ENCODE measurements at regions not wholly inside any gene's neighbourhood (a gene's known extent, or its start where the extent isn't known, plus 50 kb on each side); places are given as distances from the start of the nearest gene placed in this dataset.

DNA sequence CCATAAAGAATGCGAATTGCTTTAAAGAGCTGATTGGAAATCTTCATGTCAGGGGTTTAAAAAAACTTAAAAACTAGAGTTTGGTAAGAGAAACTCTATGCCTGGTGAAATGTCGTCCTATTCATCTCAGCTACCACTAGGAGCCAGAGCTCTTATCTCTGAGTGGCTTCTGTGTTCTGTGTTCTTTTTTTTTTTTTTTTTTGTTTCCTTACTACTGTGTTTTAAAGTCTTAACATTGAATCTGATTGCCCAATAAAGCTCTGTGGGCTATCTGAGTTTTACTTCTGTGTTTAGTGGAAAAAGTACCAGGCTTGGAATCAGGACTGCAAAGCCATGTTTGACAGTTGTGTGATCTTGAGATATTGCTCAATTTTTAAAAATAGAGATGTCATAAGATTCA lies 494.8 kb downstream of the RIT2 start:
- DNase-seq (ENCODE audit: low read depth, low spot score), result no peak

GRCh38 chr18:42623935-42624334 lies 491.6 kb downstream of the RIT2 start:
- DNase-seq (ENCODE audit: low read depth, low spot score), result no peak

GRCh38 chr18:42632801-42633200 lies 482.7 kb downstream of the RIT2 start:
- DNase-seq (ENCODE audit: low read depth, low spot score), result no peak

- DNase-seq (ENCODE audit: low read depth, low spot score), result no peak
Observed at GRCh38 chr18:42635378-42636048, 480.0 kb downstream of the RIT2 start.

DNA sequence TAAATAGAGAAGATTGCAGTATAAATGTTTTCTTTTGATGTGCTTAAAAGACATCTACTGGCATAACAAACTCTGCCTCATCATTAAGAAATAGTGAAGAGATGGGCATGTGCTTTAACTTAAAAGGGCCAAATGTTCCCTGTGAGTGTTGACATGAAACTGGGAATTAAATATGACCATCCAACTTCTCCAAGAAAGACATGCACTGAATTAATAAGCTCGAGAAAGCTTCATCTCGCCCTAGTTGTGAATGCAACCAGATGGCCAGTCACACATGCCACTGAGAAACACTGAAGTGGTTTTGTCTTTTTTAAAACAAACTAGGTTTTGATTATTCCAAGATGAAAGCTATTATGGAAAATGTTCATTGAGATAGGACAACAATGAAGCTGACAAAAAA lies 479.2 kb downstream of the RIT2 start:
- no peak for DNase-seq (ENCODE audit: low read depth, low spot score)

DNA sequence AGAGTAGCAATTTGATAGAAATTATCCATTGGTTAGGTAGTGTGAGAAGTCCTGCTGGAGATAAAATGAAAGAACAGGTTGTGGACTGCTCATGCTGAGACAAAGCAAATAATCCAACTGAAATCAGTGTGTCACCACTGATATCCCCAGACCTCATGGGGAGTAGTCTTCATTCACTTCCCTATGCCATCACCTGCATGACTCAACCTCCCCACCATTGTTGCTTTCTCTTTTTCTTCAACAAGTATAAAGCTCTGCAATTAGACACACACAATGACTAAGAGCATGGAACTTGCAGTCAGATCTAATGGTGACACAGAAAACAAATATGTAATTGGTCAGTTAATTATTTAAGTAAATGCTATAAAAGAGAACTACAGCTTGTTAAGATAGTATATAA lies 475.3 kb downstream of the RIT2 start:
- DNase-seq (ENCODE audit: low read depth, low spot score), result no peak

DNA sequence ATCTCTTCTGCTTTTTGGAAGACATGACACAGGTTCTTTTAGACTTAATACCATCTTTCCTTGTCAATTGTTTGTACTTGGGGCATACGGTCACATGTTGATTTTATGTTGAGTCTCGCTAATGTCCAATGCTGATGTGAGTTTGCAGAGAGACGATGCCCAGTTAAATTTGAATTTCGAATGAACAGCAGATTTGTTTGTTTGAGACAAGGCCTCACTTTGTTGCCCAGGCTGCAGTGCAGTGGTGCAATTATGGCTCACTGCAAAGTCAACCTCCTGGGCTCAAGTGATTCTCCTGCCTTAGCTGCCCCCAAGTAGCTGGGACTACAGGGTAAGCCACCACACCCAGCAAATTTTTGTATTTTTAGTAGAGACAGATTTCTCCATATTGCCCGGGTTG lies 473.5 kb downstream of the RIT2 start:
- DNase-seq (ENCODE audit: low read depth, low spot score), result no peak

DNA sequence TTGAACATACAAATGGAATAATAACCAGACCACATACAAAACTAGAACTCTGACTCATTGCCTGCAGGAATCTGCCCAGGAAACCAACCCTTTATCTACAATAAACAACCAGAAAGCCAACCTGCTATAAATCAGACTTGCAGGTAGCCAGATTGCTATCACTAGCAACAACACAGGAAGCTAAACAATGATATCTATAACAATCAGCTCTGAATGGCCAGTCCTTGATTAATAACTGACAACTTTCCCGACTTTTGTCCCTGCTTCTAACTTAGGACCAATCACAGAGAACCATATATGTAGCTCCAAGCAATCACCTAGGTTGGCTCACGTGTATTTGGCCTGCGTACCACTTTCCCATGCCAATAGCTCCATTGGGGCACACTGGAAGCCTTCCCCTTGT lies 470.8 kb downstream of the RIT2 start:
- DNase-seq (ENCODE audit: low read depth, low spot score), result no peak

GRCh38 chr18:42649331-42650035 lies 466.0 kb downstream of the RIT2 start:
- DNase-seq (ENCODE audit: low read depth, low spot score), result no peak

DNA sequence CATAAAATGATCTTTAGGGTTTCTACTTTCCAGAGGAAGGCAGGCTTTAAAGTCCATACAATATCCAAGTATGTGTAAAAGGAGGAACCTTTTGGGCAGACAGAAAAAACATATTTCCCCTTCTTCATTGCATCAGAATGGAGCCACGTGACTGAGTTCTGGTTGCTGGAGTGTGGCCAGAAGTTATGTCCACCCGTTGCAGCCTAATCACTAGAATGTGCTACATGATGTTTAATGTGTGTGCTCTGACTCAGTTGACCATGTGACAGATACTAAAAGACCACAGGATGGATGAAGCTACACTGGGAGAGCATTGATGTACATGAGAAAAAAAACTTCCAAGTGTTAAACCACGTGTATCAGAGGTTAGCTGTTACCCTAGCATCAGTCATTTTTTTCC lies 460.9 kb downstream of the RIT2 start:
- no peak for DNase-seq (ENCODE audit: low read depth, low spot score)

- DNase-seq (ENCODE audit: low read depth, low spot score), result no peak
Observed at GRCh38 chr18:42657551-42657950, 457.9 kb downstream of the RIT2 start.

DNA sequence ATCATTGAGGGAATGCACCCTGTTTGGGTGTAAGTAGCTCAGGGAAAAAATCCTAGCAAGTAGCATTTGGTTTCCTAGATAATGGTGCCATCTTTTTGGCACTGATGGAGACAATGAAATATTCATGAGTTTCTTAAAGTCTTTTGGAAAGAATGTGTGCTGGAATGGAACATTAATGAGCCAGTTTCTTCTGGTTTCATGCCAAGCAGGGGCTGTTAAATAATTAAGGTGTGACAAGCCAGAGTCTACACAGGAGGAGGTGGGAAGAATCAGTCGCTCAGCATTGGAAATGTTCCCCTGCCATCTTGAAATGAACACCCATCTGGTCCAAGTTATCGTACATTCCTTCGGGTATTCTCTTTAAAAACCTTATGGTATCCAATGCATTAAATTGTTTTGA lies 457.3 kb downstream of the RIT2 start:
- DNase-seq (ENCODE audit: low read depth, low spot score), result no peak

DNA sequence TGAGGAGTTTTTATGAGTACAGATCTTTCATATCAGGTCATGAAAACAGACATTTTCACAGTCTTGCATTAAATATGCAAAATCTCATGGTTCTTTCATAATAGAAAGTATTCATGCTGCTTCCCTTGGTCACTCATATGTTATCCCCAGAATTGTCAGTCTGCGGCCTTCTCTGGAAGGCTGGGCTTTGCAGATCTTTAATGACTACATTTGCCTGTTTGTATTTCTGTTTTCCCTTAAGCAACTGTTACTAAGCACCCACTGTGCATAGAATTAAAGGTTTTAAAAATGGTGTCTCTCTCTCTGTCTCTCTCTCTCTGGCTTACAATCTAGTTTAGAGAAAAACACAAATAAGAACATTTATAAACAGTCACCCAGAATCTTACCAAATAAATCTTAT lies 456.3 kb downstream of the RIT2 start:
- DNase-seq (ENCODE audit: low read depth, low spot score), result no peak

DNA sequence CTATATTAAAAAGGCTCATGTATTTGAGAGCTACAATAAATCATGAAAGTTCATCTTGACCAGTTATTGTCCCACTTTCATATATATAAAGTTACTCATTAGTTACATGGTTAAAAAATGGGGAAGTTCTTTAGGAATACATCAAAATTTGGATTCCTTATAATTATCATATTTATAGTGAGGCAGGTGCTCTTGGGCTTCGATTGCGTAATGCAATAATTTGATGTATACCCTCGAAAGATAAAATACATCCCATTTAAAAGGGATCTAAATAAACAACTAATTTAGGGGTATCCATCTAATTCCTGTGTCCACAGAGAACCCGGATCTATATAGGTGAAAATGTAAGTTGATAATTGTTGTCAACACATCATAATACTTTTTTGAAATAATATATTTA lies 444.6 kb downstream of the RIT2 start:
- no peak for DNase-seq (ENCODE audit: low read depth, low spot score)

GRCh38 chr18:42675810-42676209 lies 439.7 kb downstream of the RIT2 start:
- DNase-seq (ENCODE audit: low read depth, low spot score), result no peak

- DNase-seq (ENCODE audit: low read depth, low spot score), result no peak
Observed at GRCh38 chr18:42683094-42683493, 432.4 kb downstream of the RIT2 start.

GRCh38 chr18:42689310-42689709 lies 426.2 kb downstream of the RIT2 start:
- DNase-seq (ENCODE audit: low read depth, low spot score), result no peak
